HG03135 (cell line): ENCODE measurements at regions not wholly inside any gene's neighbourhood (a gene's known extent, or its start where the extent isn't known, plus 50 kb on each side); places are given as distances from the start of the nearest gene placed in this dataset.

ENCODE experiments used
- ATAC-seq: cut with Tn5 transposase; IDR thresholded peaks from one replicate; pipeline ENCODE4 v1.9.1; 2021; ENCODE audit warnings: mild to moderate bottlenecking, moderate library complexity; ENCODE audit not compliant: unreplicated experiment

GRCh38 chr2:128523457-128523856 is 204.8 kb upstream of the HS6ST1 start:
- ATAC-seq: no peak

GRCh38 chr2:128524183-128524582 is 205.5 kb upstream of the HS6ST1 start:
- ATAC-seq: no peak

- ATAC-seq: no peak
Measured at GRCh38 chr2:128525653-128526052, 207.0 kb upstream of the HS6ST1 start.

GRCh38 chr2:128526455-128526976 is 207.8 kb upstream of the HS6ST1 start:
- ATAC-seq: no peak

GRCh38 chr2:128528133-128528532 is 209.5 kb upstream of the HS6ST1 start:
- ATAC-seq: no peak

- ATAC-seq: no peak
Measured at GRCh38 chr2:128530025-128530573, 211.4 kb upstream of the HS6ST1 start.

- no peak for ATAC-seq
Measured at GRCh38 chr2:128531856-128532255, 213.2 kb upstream of the HS6ST1 start.

- no peak for ATAC-seq
Measured at GRCh38 chr2:128533101-128533500, 214.4 kb upstream of the HS6ST1 start.

- no peak for ATAC-seq
Measured at GRCh38 chr2:128534688-128535392, 216.2 kb upstream of the HS6ST1 start.

GRCh38 chr2:128535953-128536352 is 217.3 kb upstream of the HS6ST1 start:
- no peak for ATAC-seq

- ATAC-seq: no peak
Measured at GRCh38 chr2:128536925-128537620, 218.4 kb upstream of the HS6ST1 start.

- no peak for ATAC-seq
Measured at GRCh38 chr2:128537646-128538045, 219.0 kb upstream of the HS6ST1 start.

- ATAC-seq: no peak
Measured at GRCh38 chr2:128538396-128538795, 219.7 kb upstream of the HS6ST1 start.

GRCh38 chr2:128540670-128541069 is 222.0 kb upstream of the HS6ST1 start:
- ATAC-seq: no peak

- no peak for ATAC-seq
Measured at GRCh38 chr2:128541448-128541847, 222.8 kb upstream of the HS6ST1 start.

GRCh38 chr2:128543036-128543435 is 224.4 kb upstream of the HS6ST1 start:
- ATAC-seq: no peak

GRCh38 chr2:128543646-128544045 is 225.0 kb upstream of the HS6ST1 start:
- no peak for ATAC-seq

- no peak for ATAC-seq
Measured at GRCh38 chr2:128544321-128545037, 225.8 kb upstream of the HS6ST1 start.

GRCh38 chr2:128545085-128545484 is 226.4 kb upstream of the HS6ST1 start:
- no peak for ATAC-seq

GRCh38 chr2:128545829-128546228 is 227.2 kb upstream of the HS6ST1 start:
- ATAC-seq: no peak

- no peak for ATAC-seq
Measured at GRCh38 chr2:128547667-128548066, 229.0 kb upstream of the HS6ST1 start.
